Transverse colon (tissue), 3 donors: ENCODE measurements at regions not wholly inside any gene's neighbourhood (a gene's known extent, or its start where the extent isn't known, plus 50 kb on each side); places are given as distances from the start of the nearest gene placed in this dataset.

ENCODE experiments used
- EP300 ChIP-seq: sonication (generic); formaldehyde crosslinking; IDR thresholded peaks from one replicate; pipeline ENCODE4 v1.6.1; 2017; ENCODE audit warnings: antibody characterized with exemption, low read depth
- POLR2A ChIP-seq: fragments of 450-650 bp; IDR thresholded peaks from one replicate; pipeline ENCODE4 v1.6.1; 2016; ENCODE audit warnings: antibody characterized with exemption, mild to moderate bottlenecking, moderate library complexity
- TF ChIP-seq, protein P1 (sequence below), 5 experiments: fragments of 200-600 bp in 3 of 5; fragments of 450-650 bp in 2 of 5; sonication (generic) in 3 of 5; IDR thresholded peaks; 1 replicate in 2 of 5; 2 replicates in 3 of 5; pipeline ENCODE4 v1.5.1; 2016 to 2017; ENCODE audit warnings: antibody characterized with exemption in 5 of 5, inconsistent platforms in 3 of 5, mild to moderate bottlenecking in 2 of 5, moderate library complexity in 1 of 5

- TF ChIP-seq, protein P1, sequence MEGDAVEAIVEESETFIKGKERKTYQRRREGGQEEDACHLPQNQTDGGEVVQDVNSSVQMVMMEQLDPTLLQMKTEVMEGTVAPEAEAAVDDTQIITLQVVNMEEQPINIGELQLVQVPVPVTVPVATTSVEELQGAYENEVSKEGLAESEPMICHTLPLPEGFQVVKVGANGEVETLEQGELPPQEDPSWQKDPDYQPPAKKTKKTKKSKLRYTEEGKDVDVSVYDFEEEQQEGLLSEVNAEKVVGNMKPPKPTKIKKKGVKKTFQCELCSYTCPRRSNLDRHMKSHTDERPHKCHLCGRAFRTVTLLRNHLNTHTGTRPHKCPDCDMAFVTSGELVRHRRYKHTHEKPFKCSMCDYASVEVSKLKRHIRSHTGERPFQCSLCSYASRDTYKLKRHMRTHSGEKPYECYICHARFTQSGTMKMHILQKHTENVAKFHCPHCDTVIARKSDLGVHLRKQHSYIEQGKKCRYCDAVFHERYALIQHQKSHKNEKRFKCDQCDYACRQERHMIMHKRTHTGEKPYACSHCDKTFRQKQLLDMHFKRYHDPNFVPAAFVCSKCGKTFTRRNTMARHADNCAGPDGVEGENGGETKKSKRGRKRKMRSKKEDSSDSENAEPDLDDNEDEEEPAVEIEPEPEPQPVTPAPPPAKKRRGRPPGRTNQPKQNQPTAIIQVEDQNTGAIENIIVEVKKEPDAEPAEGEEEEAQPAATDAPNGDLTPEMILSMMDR (IDR thresholded peaks at IDR 0.05): no peak
- TF ChIP-seq POLR2A: no peak
- TF ChIP-seq EP300: no peak
Observed at GRCh38 chr12:93093243-93093642, 164.1 kb upstream of the EEA1 start.
